H9 (cell line): ENCODE measurements at regions not wholly inside any gene's neighbourhood (a gene's known extent, or its start where the extent isn't known, plus 50 kb on each side); places are given as distances from the start of the nearest gene placed in this dataset.

Experiments
- DNase-seq: peaks from one replicate; pipeline ENCODE4 v3.0.0-alpha.2; 2017
- H2AFZ ChIP-seq: one replicate; pipeline ENCODE4 v1.6.1; 2013; ENCODE audit warnings: mild to moderate bottlenecking, low read length, control low read depth, moderate library complexity
- H2AK5ac ChIP-seq: 2 replicates; pipeline ENCODE4 v1.6.1; 2013; ENCODE audit warnings: low read length, control low read depth, mixed read lengths; ENCODE audit not compliant: insufficient read length
- H2BK120ac ChIP-seq: one replicate; pipeline ENCODE4 v1.6.1; 2013; ENCODE audit warnings: low read depth, mild to moderate bottlenecking, low read length, control low read depth, inconsistent platforms; ENCODE audit not compliant: poor library complexity, severe bottlenecking
- H2BK12ac ChIP-seq: 2 replicates; pipeline ENCODE4 v1.6.1; 2013; ENCODE audit warnings: low read length, control low read depth, mixed read lengths, low read depth; ENCODE audit not compliant: insufficient read length
- H2BK15ac ChIP-seq: 2 replicates; pipeline ENCODE4 v1.6.1; 2013; ENCODE audit warnings: low read depth, low read length, control low read depth
- H2BK20ac ChIP-seq: one replicate; pipeline ENCODE4 v1.6.1; 2013; ENCODE audit warnings: low read depth, mild to moderate bottlenecking, low read length, control low read depth, inconsistent platforms; ENCODE audit not compliant: poor library complexity, severe bottlenecking
- H2BK5ac ChIP-seq: 2 replicates; pipeline ENCODE4 v1.6.1; 2013; ENCODE audit warnings: low read length, control low read depth, mixed read lengths; ENCODE audit not compliant: insufficient read length
- H3K14ac ChIP-seq: 2 replicates; pipeline ENCODE4 v1.6.1; 2013; ENCODE audit warnings: low read length, control low read depth; ENCODE audit not compliant: insufficient read depth
- H3K18ac ChIP-seq: 2 replicates; pipeline ENCODE4 v1.6.1; 2013; ENCODE audit warnings: low read depth, mild to moderate bottlenecking, mixed read lengths, low read length, control low read depth; ENCODE audit not compliant: insufficient read length
- H3K23ac ChIP-seq: 2 replicates; pipeline ENCODE4 v1.6.1; 2013; ENCODE audit warnings: low read length, control low read depth, mixed read lengths, low read depth; ENCODE audit not compliant: insufficient read length
- H3K23me2 ChIP-seq: 2 replicates; pipeline ENCODE4 v1.6.1; 2013; ENCODE audit warnings: low read depth, mild to moderate bottlenecking, mixed read lengths, low read length, control low read depth; ENCODE audit not compliant: insufficient read length, poor library complexity, severe bottlenecking
- H3K27ac ChIP-seq: 2 replicates; pipeline ENCODE4 v1.5.1; 2013; ENCODE audit warnings: low read length, control low read depth, mixed read lengths, low read depth; ENCODE audit not compliant: insufficient read length
- H3K27me3 ChIP-seq: 2 replicates; pipeline ENCODE4 v1.6.1; 2013; ENCODE audit warnings: low read length, control low read depth, inconsistent platforms; ENCODE audit not compliant: insufficient read depth
- H3K4ac ChIP-seq: 2 replicates; pipeline ENCODE4 v1.6.1; 2013; ENCODE audit warnings: low read depth, mild to moderate bottlenecking, control low read depth, inconsistent platforms, low read length, moderate library complexity
- H3K4me1 ChIP-seq: 2 replicates; pipeline ENCODE4 v1.6.1; 2013; ENCODE audit warnings: low read length, control low read depth, inconsistent platforms; ENCODE audit not compliant: insufficient read depth
- H3K4me2 ChIP-seq: 2 replicates; pipeline ENCODE4 v1.6.1; 2013; ENCODE audit warnings: low read length, control low read depth, mixed read lengths; ENCODE audit not compliant: insufficient read length, insufficient read depth
- H3K56ac ChIP-seq: 2 replicates; pipeline ENCODE4 v1.6.1; 2013; ENCODE audit warnings: low read depth, mild to moderate bottlenecking, mixed read lengths, low read length, control low read depth; ENCODE audit not compliant: insufficient read length
- H3K79me1 ChIP-seq: 2 replicates; pipeline ENCODE4 v1.6.1; 2013; ENCODE audit warnings: low read depth, mild to moderate bottlenecking, moderate library complexity, low read length, control low read depth, inconsistent platforms; ENCODE audit not compliant: insufficient read depth, poor library complexity, severe bottlenecking
- H3K79me2 ChIP-seq: 2 replicates; pipeline ENCODE4 v1.6.1; 2013; ENCODE audit warnings: low read length, control low read depth, inconsistent platforms; ENCODE audit not compliant: insufficient read depth
- H3K9ac ChIP-seq: 2 replicates; pipeline ENCODE4 v1.6.1; 2013; ENCODE audit warnings: low read length, control low read depth, mixed read lengths; ENCODE audit not compliant: insufficient read length; ENCODE audit errors: extremely low read depth
- H3K9me3 ChIP-seq: one replicate; pipeline ENCODE4 v1.6.1; 2013; ENCODE audit warnings: low read depth, low read length, inconsistent platforms; ENCODE audit not compliant: control insufficient read depth
- H3T11ph ChIP-seq: one replicate; pipeline ENCODE4 v1.6.1; 2013; ENCODE audit warnings: mild to moderate bottlenecking, low read length, control low read depth, inconsistent platforms
- H4K20me1 ChIP-seq: one replicate; pipeline ENCODE4 v1.6.1; 2013; ENCODE audit not compliant: control insufficient read depth, insufficient read length, insufficient read depth
- H4K5ac ChIP-seq: 2 replicates; pipeline ENCODE4 v1.6.1; 2013; ENCODE audit warnings: low read depth, mild to moderate bottlenecking, mixed read lengths, low read length, control low read depth; ENCODE audit not compliant: insufficient read length
- H4K8ac ChIP-seq: replicated peaks from 2 replicates; pipeline ENCODE4 v1.6.1; 2013; ENCODE audit warnings: low read length, control low read depth, mixed read lengths, low read depth; ENCODE audit not compliant: insufficient read length
- H4K91ac ChIP-seq: 2 replicates; pipeline ENCODE4 v1.6.1; 2013; ENCODE audit warnings: low read depth, mild to moderate bottlenecking, moderate library complexity, mixed read lengths, low read length, control low read depth; ENCODE audit not compliant: insufficient read length
- H3K27ac Mint-ChIP-seq, 3 experiments: 2 replicates in 2 of 3; 3 replicates in 1 of 3; pipeline ENCODE4 v1.8.0; 2020 to 2021; ENCODE audit warnings: mixed read lengths in 3 of 3, mild to moderate bottlenecking in 1 of 3, moderate library complexity in 1 of 3
- H3K27me3 Mint-ChIP-seq: 2 replicates; pipeline ENCODE4 v1.8.0; 2021; ENCODE audit warnings: low read depth, mild to moderate bottlenecking, moderate library complexity, mixed read lengths
- H3K36me3 Mint-ChIP-seq, 3 experiments: 2 replicates in 2 of 3; 3 replicates in 1 of 3; pipeline ENCODE4 v1.8.0; 2020 to 2021; ENCODE audit warnings: low read depth in 3 of 3, mixed read lengths in 3 of 3; ENCODE audit not compliant: insufficient read depth in 1 of 3
- H3K4me1 Mint-ChIP-seq, 2 experiments: 2 replicates each; pipeline ENCODE4 v1.8.0; 2020; ENCODE audit warnings: mixed read lengths in 2 of 2
- H3K4me3 Mint-ChIP-seq, 2 experiments: 2 replicates in 1 of 2; 3 replicates in 1 of 2; pipeline ENCODE4 v1.8.0; 2020 to 2021; ENCODE audit warnings: mild to moderate bottlenecking in 2 of 2, mixed read lengths in 2 of 2, moderate library complexity in 1 of 2
- H3K9me3 Mint-ChIP-seq, 2 experiments: 2 replicates in 1 of 2; 3 replicates in 1 of 2; pipeline ENCODE4 v1.8.0; 2020; ENCODE audit warnings: mild to moderate bottlenecking in 2 of 2, mixed read lengths in 2 of 2, moderate library complexity in 1 of 2
- TF ChIP-seq, protein P1 (sequence below): fragments of 200-600 bp; sonication (generic); conservative IDR thresholded peaks from 3 replicates; pipeline ENCODE4 v1.8.0; 2021; ENCODE audit warnings: antibody characterized with exemption, mild to moderate bottlenecking

- no peak for DNase-seq
- H4K8ac ChIP-seq: no peak overlapping the region
- H4K20me1 ChIP-seq: no peaks in the 10 kb centered on the region
- Mint-ChIP-seq H3K36me3 (no peaks in the 10 kb centered on the region), H3K4me3 (no peak overlapping the region), H3K4me1 (peaks cover 17 to 27% of the 10 kb centered on the region in 2 experiments), H3K27ac (no peak overlapping the region), H3K27me3 (no peaks in the 10 kb centered on the region), H3K9me3 (no peaks in the 10 kb centered on the region)
- H3K4me1 ChIP-seq: peaks cover 4% of the 10 kb centered on the region; the same call in 1 of the 2 replicates
- H2BK5ac ChIP-seq: no peak overlapping the region
- H3K4me2 ChIP-seq: no peak overlapping the region
- no peak overlapping the region for H3K56ac ChIP-seq
- no peak overlapping the region for H3K27ac ChIP-seq
- no peak overlapping the region for H3T11ph ChIP-seq
- H2BK20ac ChIP-seq: no peak overlapping the region
- H3K9ac ChIP-seq: no peak overlapping the region
- H2AFZ ChIP-seq: no peak overlapping the region
- no peak overlapping the region for H3K4ac ChIP-seq
- H3K27me3 ChIP-seq: no peaks in the 10 kb centered on the region
- H2AK5ac ChIP-seq: no peak overlapping the region
- H2BK120ac ChIP-seq: no peak overlapping the region
- H2BK15ac ChIP-seq: no peak overlapping the region
- H3K14ac ChIP-seq: no peak overlapping the region
- H2BK12ac ChIP-seq: no peak overlapping the region
- no peak overlapping the region for H3K18ac ChIP-seq
- no peak overlapping the region for H4K91ac ChIP-seq
- no peaks in the 10 kb centered on the region for H3K79me1 ChIP-seq
- TF ChIP-seq, protein P1, sequence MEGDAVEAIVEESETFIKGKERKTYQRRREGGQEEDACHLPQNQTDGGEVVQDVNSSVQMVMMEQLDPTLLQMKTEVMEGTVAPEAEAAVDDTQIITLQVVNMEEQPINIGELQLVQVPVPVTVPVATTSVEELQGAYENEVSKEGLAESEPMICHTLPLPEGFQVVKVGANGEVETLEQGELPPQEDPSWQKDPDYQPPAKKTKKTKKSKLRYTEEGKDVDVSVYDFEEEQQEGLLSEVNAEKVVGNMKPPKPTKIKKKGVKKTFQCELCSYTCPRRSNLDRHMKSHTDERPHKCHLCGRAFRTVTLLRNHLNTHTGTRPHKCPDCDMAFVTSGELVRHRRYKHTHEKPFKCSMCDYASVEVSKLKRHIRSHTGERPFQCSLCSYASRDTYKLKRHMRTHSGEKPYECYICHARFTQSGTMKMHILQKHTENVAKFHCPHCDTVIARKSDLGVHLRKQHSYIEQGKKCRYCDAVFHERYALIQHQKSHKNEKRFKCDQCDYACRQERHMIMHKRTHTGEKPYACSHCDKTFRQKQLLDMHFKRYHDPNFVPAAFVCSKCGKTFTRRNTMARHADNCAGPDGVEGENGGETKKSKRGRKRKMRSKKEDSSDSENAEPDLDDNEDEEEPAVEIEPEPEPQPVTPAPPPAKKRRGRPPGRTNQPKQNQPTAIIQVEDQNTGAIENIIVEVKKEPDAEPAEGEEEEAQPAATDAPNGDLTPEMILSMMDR: no peak
- H4K5ac ChIP-seq: no peak overlapping the region
- no peaks in the 10 kb centered on the region for H3K9me3 ChIP-seq
- H3K23ac ChIP-seq: no peak overlapping the region
- H3K79me2 ChIP-seq: no peaks in the 10 kb centered on the region
- no peaks in the 10 kb centered on the region for H3K23me2 ChIP-seq
Observed at GRCh38 chr1:208835781-208836180, 591.6 kb upstream of the PLXNA2 start.
